ENCODE measurements at regions not wholly inside any gene's neighbourhood (a gene's known extent, or its start where the extent isn't known, plus 50 kb on each side); places are given as distances from the start of the nearest gene placed in this dataset.

GRCh38 chr1:38193040-38193439 is 146.4 kb upstream of the POU3F1 start:
- peaks cover 0 to 3% (median 0%) of the 10 kb centered on the region in 4 donors for H3K4me1 ChIP-seq (ENCODE audit: control insufficient read depth in 4 of 4, insufficient read depth in 4 of 4, low read length in 3 of 4)

More at GRCh38 chr1:38193040-38193439, 146.4 kb upstream of the POU3F1 start:
- TF ChIP-seq YY1 (IDR thresholded peaks at IDR 0.05) (no peak), ZBTB33 (IDR thresholded peaks at IDR 0.05) (no peak), TAF1 (conservative IDR thresholded peaks at IDR 0.05) (no peak), CTCF (IDR thresholded peaks at IDR 0.05; ENCODE audit: low read depth, low read length, missing input control) (no peak), MAX (IDR thresholded peaks at IDR 0.05) (no peak), JUND (IDR thresholded peaks at IDR 0.05) (no peak), NR2F2 (IDR thresholded peaks at IDR 0.05) (no peak), RAD21 (IDR thresholded peaks at IDR 0.05) (no peak), EGR1 (IDR thresholded peaks at IDR 0.05; ENCODE audit: low read depth in 2 of 2) (no peak), REST (IDR thresholded peaks at IDR 0.05) (no peak), ATF3 (IDR thresholded peaks at IDR 0.05) (no peak), FOXA1 (IDR thresholded peaks at IDR 0.05) (no peak), HNF4A (conservative IDR thresholded peaks at IDR 0.05) (no peak)
- Histone ChIP-seq H3K9ac (ENCODE audit: low read depth in 1 of 2, low read length in 2 of 2) (no peak overlapping the region), H3K27me3 (ENCODE audit: control insufficient read depth in 4 of 4, insufficient read depth in 4 of 4, low read length in 3 of 4) (peaks cover 0 to 3% (median 0%) of the 10 kb centered on the region in 4 donors), H3K9me3 (ENCODE audit: control insufficient read depth in 4 of 4, low read length in 3 of 4) (peaks cover 0 to 6% (median 0%) of the 10 kb centered on the region in 4 donors), H3K36me3 (ENCODE audit: control insufficient read depth in 4 of 4, insufficient read depth in 3 of 4, low read depth in 1 of 4, low read length in 3 of 4) (no peaks in the 10 kb centered on the region), H3K4me3 (ENCODE audit: low read depth in 1 of 3, low read length in 3 of 3) (no peak overlapping the region), H3K27ac (ENCODE audit: low read depth in 1 of 2, low read length in 2 of 2) (no peak overlapping the region)
- DNase-seq (ENCODE audit: low spot score) = no peak
- WGBS = 69% methylated on average over 3 of the region's 3 CpGs

All from liver (tissue), 8 donors.